C4-2B (cell line): ENCODE measurements at regions not wholly inside any gene's neighbourhood (a gene's known extent, or its start where the extent isn't known, plus 50 kb on each side); places are given as distances from the start of the nearest gene placed in this dataset.

Experiments
- ZFX ChIP-seq: fragments of 450-650 bp; IDR thresholded peaks from 2 replicates; pipeline ENCODE4 v1.6.1; 2017
- TF ChIP-seq, protein P1 (sequence below): fragments of 450-650 bp; conservative IDR thresholded peaks from 2 replicates; pipeline ENCODE4 v1.5.1; 2017; ENCODE audit warnings: mild to moderate bottlenecking

DNA sequence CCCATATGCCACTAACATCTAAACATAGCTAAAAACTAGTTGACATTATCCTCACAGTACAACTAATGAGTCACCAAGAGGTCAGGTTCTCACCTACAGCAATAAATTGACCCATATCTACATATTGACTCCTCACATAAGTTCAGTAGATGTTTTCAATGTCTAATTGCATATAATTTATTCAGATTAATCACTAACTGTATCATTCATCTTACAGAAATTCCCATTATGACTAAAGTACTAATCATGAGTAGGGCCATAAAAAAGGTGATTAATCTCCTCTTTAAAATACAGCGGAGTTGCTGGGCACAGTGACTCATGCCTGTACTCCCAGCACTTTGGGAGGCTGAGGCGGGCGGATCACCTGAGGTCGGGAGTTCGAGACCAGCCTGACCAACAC lies 82.4 kb upstream of the ST3GAL6 start:
- TF ChIP-seq, protein P1, sequence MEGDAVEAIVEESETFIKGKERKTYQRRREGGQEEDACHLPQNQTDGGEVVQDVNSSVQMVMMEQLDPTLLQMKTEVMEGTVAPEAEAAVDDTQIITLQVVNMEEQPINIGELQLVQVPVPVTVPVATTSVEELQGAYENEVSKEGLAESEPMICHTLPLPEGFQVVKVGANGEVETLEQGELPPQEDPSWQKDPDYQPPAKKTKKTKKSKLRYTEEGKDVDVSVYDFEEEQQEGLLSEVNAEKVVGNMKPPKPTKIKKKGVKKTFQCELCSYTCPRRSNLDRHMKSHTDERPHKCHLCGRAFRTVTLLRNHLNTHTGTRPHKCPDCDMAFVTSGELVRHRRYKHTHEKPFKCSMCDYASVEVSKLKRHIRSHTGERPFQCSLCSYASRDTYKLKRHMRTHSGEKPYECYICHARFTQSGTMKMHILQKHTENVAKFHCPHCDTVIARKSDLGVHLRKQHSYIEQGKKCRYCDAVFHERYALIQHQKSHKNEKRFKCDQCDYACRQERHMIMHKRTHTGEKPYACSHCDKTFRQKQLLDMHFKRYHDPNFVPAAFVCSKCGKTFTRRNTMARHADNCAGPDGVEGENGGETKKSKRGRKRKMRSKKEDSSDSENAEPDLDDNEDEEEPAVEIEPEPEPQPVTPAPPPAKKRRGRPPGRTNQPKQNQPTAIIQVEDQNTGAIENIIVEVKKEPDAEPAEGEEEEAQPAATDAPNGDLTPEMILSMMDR, result no peak
- TF ChIP-seq ZFX, result no peak
